ENCODE measurements at regions not wholly inside any gene's neighbourhood (a gene's known extent, or its start where the extent isn't known, plus 50 kb on each side); places are given as distances from the start of the nearest gene placed in this dataset.
"Not testable (repeated sequence)": the region's sequence is repeated elsewhere in the genome, so short reads cannot be mapped to it uniquely, and the experiment has no call there.

DNA sequence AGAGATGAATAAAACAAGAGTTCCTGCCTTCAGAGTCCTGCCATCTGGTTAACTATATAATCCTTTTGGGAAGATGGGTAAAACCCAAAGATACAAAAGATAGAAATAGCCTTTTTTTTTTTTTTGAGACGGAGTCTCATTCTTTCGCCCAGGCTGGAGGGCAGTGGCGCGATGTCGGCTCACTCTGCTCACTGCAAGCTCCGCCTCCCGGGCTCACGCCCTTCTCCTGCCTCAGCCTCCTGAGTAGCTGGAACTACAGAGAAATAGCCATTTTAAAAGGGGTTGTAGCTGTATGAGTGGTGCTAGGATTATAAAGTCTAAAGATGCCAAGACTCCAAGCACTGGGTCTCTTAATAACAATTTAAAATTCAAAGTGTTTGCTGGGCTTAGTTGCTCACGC, 97.2 kb downstream of the KDR start:
- no peak for DNase-seq

DNA sequence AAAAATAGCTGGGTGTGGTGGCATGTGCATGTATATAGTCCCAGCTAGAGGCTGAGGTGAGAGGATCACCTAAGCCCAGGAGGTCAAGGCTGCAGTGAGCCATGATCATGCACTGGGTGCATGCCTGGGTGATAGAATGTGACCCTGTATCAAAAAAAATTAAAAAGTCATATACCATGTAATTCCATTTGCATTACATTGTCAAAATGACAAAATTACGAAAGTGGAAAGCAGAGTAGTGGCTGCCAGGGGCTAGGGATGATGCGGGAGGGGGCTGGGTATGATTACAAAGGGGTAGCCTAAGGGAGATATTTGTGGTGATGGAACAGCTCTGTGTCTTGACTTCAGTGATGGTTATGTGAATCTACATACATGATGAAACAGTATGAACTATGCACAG, 97.8 kb downstream of the KDR start:
- no peak for DNase-seq

- not testable (repeated sequence) for DNase-seq
These were observed 99.9 kb downstream of the KDR start for GRCh38 chr4:55025456-55025855.

DNA sequence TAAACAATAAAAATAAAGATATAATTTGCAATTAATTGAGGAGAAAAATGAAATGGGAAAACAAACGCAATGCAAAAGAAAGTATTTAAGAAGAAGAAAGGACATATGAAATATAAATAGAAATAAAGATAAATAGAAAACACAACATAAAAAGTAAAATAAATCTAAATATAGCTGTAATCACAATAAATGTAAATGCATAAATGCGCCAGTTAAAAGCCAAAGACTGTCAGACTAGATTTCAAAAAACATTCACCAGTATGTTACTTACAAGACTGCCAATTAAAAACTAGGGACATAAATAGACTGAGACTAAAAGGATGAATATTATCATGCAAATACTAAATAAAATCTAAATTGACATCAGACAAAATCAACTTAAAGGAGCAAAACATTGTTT, 102.4 kb downstream of the KDR start:
- DNase-seq = no peak

DNA sequence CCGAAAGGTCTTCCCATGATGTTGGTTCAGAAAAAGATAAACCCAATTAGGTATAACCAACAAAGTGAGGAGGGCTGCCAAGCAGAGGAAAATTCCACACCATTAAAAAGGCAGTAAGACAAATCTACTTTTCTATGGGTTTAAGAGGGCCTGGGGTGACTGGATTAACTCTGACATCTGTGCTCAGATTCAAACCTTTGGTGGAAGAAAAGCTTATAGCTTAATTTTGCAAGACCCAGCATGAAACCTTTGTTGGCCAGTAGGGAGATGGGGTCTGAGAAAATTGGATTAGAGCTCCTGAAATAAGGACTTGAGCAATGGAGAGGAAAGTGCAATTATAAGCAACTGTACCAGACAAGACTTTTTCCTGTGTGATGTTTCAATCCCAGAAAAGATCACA, 104.2 kb downstream of the KDR start:
- DNase-seq = no peak

DNA sequence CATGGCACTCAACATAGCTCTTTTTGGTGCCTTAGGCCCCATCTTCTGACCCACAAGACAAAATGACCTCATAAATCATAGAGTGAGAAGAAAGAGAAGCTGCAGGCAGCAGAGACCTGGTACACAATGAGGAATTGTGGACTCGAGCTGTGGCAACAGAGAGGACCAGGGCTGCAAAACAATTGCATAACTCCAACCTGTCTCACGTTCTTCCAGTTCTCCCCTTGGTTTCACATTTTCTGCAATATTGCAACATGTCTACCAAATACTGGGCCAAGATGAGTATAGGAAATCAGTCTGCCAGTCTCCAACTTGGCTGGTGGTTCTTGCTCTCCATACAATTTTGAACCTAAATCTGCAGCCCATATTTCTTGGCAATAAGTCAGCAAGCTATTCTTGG, 105.3 kb downstream of the KDR start:
- DNase-seq = no peak

GRCh38 chr4:55018978-55019377, 106.4 kb downstream of the KDR start:
- no peak for DNase-seq

- DNase-seq = no peak
These were observed 106.9 kb downstream of the KDR start for GRCh38 chr4:55018521-55018920.

DNA sequence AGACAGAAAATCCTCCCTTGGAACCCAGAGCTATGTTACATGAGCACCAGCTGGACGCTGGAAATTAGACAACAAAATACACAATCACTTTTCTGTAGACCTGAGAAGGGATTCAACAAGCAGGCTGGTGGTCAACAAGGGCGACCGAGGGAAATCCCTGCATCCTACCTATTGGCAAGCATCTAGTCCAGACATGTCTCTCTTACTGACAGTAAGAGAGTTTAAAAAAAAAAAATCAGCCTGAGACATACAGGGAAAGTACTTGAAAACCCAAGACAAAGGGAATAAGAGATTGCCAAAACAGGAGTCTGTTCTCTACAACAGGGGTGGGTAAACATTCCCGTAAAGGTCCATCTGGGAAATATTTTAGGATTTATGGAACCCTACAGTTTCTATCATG, 108.0 kb downstream of the KDR start:
- DNase-seq = no peak

DNA sequence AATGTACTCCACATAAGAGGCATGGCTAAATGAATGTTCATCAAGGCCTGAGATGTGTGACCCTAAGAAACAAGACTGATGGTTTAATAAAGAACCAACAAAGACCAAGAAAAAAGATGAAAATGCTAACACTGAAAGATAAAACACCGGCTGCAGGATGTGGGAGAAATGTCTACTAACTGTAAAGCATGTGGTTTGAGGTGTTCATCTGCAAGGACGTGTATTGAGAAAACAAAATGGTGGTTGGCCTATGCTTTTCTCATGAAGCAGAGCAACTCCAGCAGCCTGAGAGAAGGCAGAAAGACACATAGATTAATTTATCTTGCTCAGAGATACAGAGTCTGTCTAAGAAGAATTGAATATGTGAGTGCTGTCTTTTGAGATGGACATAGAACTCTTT, 109.3 kb downstream of the KDR start:
- DNase-seq = no peak

DNA sequence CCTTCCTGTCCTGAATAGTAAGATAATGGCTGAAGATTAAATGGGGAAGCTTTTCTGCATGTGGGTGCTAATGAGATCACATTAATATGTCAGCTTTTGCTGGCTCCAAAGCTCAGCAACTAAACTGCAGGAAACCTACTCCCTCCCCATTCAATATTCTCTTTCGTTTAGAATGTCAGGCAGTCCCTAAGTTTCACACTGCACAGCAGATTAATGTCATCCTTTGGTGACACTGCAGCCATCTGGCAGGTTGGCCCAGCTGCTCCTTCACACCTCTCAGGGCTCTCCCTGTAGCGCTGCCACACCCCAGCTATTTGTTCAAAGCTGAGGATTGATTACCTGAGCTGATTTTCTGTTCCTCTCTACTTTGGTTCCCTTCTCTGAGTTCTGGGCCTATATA, 110.5 kb downstream of the KDR start:
- no peak for DNase-seq

GRCh38 chr4:55013431-55013955, 111.9 kb downstream of the KDR start:
- DNase-seq = no peak

- no peak for DNase-seq
These were observed 112.8 kb downstream of the KDR start for GRCh38 chr4:55012363-55013230.

DNA sequence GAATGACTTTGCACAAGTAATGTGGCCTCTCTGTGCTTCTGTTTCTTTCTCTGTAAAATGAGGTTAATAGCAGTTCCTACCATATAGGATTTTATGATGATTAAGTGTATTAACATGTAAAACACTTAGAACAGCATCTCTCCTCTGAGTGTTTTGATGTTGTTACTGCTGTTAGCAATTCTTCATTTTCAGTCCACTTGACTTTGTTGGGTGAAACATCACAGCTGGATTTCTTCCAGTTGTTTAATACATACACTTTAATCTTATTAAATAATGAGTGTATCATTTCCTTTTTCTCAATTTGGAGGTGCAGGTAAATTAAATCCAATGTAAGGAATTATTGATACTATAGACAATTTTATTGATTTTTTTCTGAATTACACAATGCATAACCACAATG, 113.6 kb downstream of the KDR start:
- DNase-seq = no peak

- no peak for DNase-seq
These were observed 114.8 kb downstream of the KDR start for GRCh38 chr4:55010550-55010949.

- DNase-seq = no peak
These were observed 117.0 kb downstream of the KDR start for GRCh38 chr4:55008166-55009056.

DNA sequence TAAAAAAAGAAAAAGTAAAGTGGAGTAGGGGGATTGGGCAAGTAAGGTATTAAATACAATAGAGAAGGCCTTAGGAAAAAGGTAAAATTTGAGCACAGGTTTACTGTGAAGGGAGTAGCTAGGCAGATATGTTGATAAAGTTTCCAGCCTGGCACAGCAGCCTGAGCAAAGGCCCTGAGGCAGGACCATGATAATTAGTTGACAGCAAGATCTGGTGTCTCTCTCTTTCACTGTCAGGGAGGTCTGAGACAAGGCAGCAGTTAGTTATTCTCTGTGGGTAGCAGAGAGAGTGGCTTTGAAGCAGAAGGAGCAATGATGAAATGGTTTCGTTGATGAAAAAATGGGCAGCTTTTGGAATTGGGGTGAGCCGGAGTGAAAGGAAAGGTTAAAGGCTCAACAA, 119.5 kb downstream of the KDR start:
- DNase-seq = no peak

DNA sequence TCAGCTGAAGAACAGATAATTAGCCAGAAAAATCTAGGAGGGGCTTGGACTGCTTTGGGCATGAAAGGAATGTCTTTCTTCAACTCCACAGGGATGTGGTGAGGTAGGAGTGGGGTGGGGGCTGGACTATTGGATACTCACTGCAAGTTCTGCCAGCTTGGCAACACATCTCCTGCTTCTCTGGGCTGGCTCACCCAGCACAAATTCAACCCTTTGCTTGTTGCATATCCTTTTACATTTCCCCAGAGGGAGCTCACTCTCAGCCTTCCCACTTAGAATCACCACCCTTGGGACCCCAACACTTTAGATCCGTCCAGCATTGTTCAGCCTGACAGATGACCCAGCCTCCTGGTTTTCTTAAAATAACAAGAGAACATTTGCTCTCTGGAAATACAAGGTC, 120.6 kb downstream of the KDR start:
- no peak for DNase-seq

- no peak for DNase-seq
These were observed 123.0 kb downstream of the KDR start for GRCh38 chr4:55002431-55002830.

GRCh38 chr4:55001538-55001937, 123.9 kb downstream of the KDR start:
- no peak for DNase-seq

- no peak for DNase-seq
These were observed 126.4 kb downstream of the KDR start for GRCh38 chr4:54999003-54999402.

GRCh38 chr4:54993473-54994026, 131.8 kb downstream of the KDR start:
- DNase-seq = not testable (repeated sequence)

DNA sequence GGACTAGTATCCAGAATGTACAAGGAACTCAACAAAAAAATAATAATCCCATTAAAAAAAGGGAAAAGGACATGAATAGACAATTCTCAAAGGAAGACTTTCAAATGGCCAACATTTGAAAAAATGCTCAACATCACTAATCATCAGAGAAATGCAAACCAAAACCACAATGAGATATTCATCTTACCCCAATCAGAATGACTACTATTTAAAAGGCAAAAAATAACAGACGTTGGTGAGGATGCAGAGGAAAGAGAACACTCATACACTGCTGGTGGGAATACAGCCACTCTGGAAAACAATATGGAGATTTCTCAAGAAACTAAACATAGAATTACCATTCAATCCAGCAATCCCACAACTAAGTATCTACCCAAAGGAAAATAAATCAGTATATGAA, 133.1 kb downstream of the KDR start:
- DNase-seq = no peak

DNA sequence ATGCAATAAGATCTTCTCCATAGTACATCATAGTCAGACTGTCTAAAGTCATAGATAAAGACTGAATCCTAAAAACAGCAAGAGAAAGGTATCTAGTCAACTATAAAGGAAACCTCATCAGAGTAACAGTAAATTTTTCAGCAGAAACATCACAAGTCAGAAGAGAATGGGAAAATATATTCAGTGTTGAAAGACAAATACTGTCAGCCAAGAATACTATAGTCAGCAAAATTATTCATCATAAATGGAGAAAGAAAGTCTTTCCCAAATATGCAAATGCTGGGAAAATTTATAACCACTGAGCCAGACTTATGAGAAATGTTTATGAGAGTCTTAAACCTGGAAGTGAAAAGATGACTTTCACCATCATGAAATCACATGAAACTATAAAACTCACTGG, 136.7 kb downstream of the KDR start:
- DNase-seq = no peak
